SK-N-SH (cell line): ENCODE measurements at regions not wholly inside any gene's neighbourhood (a gene's known extent, or its start where the extent isn't known, plus 50 kb on each side); places are given as distances from the start of the nearest gene placed in this dataset.
"Not testable (repeated sequence)": the region's sequence is repeated elsewhere in the genome, so short reads cannot be mapped to it uniquely, and the experiment has no call there.

Source experiments
- CTCF ChIA-PET: fragments of 300-600, 350-600 bp; formaldehyde crosslinking; extraction: SDS; loops from one replicate; lab custom pipeline; 2021; lab: Yijun Ruan, JAX
- POLR2A ChIA-PET: fragments of 350-600 bp; sonication (Branson Sonifier 250); formaldehyde crosslinking; extraction: SDS; loops from one replicate; lab custom pipeline; 2020; ENCODE audit warnings: antibody characterized with exemption, inconsistent platforms; lab: Yijun Ruan, JAX
- DNase-seq: peaks from one replicate; pipeline ENCODE4 v3.0.0; 2012
- H2AFZ ChIP-seq: fragments of 200-600 bp; sonication (generic); 2 replicates; pipeline ENCODE4 v1.8.1; 2016; ENCODE audit warnings: antibody characterized with exemption, mild to moderate bottlenecking, low read depth
- H3F3A ChIP-seq: fragments of 200-600 bp; sonication (generic); replicated peaks from 2 replicates; pipeline ENCODE3; 2016; ENCODE audit warnings: antibody characterized with exemption, mild to moderate bottlenecking; ENCODE audit not compliant: insufficient read depth
- H3K27ac ChIP-seq, 2 experiments: fragments of 200-500 bp in 1 of 2; fragments of 200-600 bp in 1 of 2; sonication (Bioruptor generic) in 1 of 2; sonication (generic), shearing (Covaris generic) in 1 of 2; 2 replicates each; pipeline versions ENCODE4 v1.5.1 to v1.6.1; 2014 to 2016; ENCODE audit warnings: low read depth in 2 of 2, inconsistent platforms in 1 of 2, low read length in 1 of 2, mild to moderate bottlenecking in 1 of 2, mixed read lengths in 1 of 2
- H3K27me3 ChIP-seq: fragments of 200-600 bp; sonication (generic), shearing (Covaris generic); 2 replicates; pipeline ENCODE4 v1.6.1; 2016; ENCODE audit warnings: mixed run types; ENCODE audit not compliant: insufficient read depth
- H3K36me3 ChIP-seq, 2 experiments: fragments of 200-500 bp in 1 of 2; fragments of 200-600 bp in 1 of 2; sonication (Bioruptor generic) in 1 of 2; sonication (generic) in 1 of 2; replicated peaks in 1 of 2; 2 replicates each; pipeline versions ENCODE3 to v1.5.1; 2014 to 2016; ENCODE audit warnings: low read length in 1 of 2, mild to moderate bottlenecking in 1 of 2; ENCODE audit not compliant: insufficient read depth in 2 of 2, control insufficient read depth in 1 of 2
- H3K4me1 ChIP-seq, 2 experiments: fragments of 200-500 bp in 1 of 2; fragments of 200-600 bp in 1 of 2; sonication (Bioruptor generic) in 1 of 2; sonication (generic), shearing (Covaris generic) in 1 of 2; 2 replicates each; pipeline versions ENCODE4 v1.5.1 to v1.6.1; 2014 to 2016; ENCODE audit warnings: low read depth in 1 of 2, low read length in 1 of 2, mixed run types in 1 of 2; ENCODE audit not compliant: insufficient read depth in 2 of 2, control insufficient read depth in 1 of 2
- H3K4me2 ChIP-seq: fragments of 200-600 bp; sonication (generic), shearing (Covaris generic); 2 replicates; pipeline ENCODE4 v1.6.1; 2017; ENCODE audit warnings: mixed run types
- H3K4me3 ChIP-seq, 2 experiments: fragments of 200-500 bp in 1 of 2; fragments of 200-600 bp in 1 of 2; sonication (Bioruptor generic) in 1 of 2; sonication (generic), shearing (Covaris generic) in 1 of 2; 2 replicates each; pipeline versions ENCODE4 v1.5.1 to v1.8.1; 2014 to 2016; ENCODE audit warnings: low read depth in 2 of 2, inconsistent platforms in 1 of 2, low read length in 1 of 2, mild to moderate bottlenecking in 1 of 2, mixed read lengths in 1 of 2, moderate library complexity in 1 of 2
- H3K79me2 ChIP-seq: fragments of 200-600 bp; sonication (generic); 2 replicates; pipeline ENCODE4 v1.8.1; 2017; ENCODE audit warnings: mild to moderate bottlenecking; ENCODE audit not compliant: insufficient read depth
- H3K9ac ChIP-seq: fragments of 200-600 bp; sonication (generic); 2 replicates; pipeline ENCODE4 v1.6.1; 2017; ENCODE audit warnings: mixed run types
- H3K9me2 ChIP-seq: fragments of 200-600 bp; sonication (generic); 2 replicates; pipeline ENCODE4 v1.6.1; 2017; ENCODE audit warnings: mixed run types
- H3K9me3 ChIP-seq: fragments of 200-600 bp; sonication (generic); 2 replicates; pipeline ENCODE4 v1.6.1; 2017; ENCODE audit warnings: mixed run types, mild to moderate bottlenecking, moderate library complexity
- H4K20me1 ChIP-seq: fragments of 200-600 bp; sonication (generic); 2 replicates; pipeline ENCODE4 v1.6.1; 2017; ENCODE audit warnings: mild to moderate bottlenecking, mixed run types; ENCODE audit not compliant: insufficient read depth
- CHD2 ChIP-seq: fragments of 150-350 bp; IDR thresholded peaks from 2 replicates; pipeline ENCODE4 v1.6.1; 2018; ENCODE audit warnings: low read length; ENCODE audit not compliant: partially characterized antibody
- EP300 ChIP-seq, 2 experiments: IDR thresholded peaks; 2 replicates each; pipeline versions ENCODE4 v1.4.0 to v1.6.1; 2012; ENCODE audit warnings: borderline replicate concordance in 1 of 2, low read depth in 1 of 2, low read length in 1 of 2
- EZH2phosphoT487 ChIP-seq: fragments of 200-600 bp; sonication (generic); IDR thresholded peaks from 2 replicates; pipeline ENCODE4 v1.6.1; 2017; ENCODE audit warnings: low read depth, mixed run types, mild to moderate bottlenecking, antibody characterized with exemption, moderate library complexity, borderline replicate concordance
- FOXJ3 ChIP-seq: sonication (generic); formaldehyde crosslinking; IDR thresholded peaks from 2 replicates; pipeline ENCODE4 v1.5.1; 2020; ENCODE audit warnings: mild to moderate bottlenecking, missing genetic modification reagents
- GABPA ChIP-seq: IDR thresholded peaks from 2 replicates; pipeline ENCODE4 v1.4.0; 2012; ENCODE audit warnings: low read depth, mild to moderate bottlenecking
- GATA2 ChIP-seq: sonication (generic); formaldehyde crosslinking; IDR thresholded peaks from 2 replicates; pipeline ENCODE4 v1.5.0; 2020; ENCODE audit warnings: mild to moderate bottlenecking, missing genetic modification reagents
- IRF3 ChIP-seq: fragments of 150-350 bp; IDR thresholded peaks from 2 replicates; pipeline ENCODE4 v1.6.1; 2016; ENCODE audit warnings: mild to moderate bottlenecking, low read depth, low read length
- JUND ChIP-seq: IDR thresholded peaks from 2 replicates; pipeline ENCODE4 v1.4.0; 2012
- MEF2A ChIP-seq: IDR thresholded peaks from 2 replicates; pipeline ENCODE4 v1.4.0; 2012; ENCODE audit warnings: low read depth, borderline replicate concordance
- MXI1 ChIP-seq: IDR thresholded peaks from 2 replicates; pipeline ENCODE4 v1.6.1; 2012; ENCODE audit warnings: mild to moderate bottlenecking, low read depth, low read length, improper control_type of control experiment
- POLR2AphosphoS5 ChIP-seq: IDR thresholded peaks from 2 replicates; pipeline ENCODE4 v1.6.1; 2012; ENCODE audit warnings: low read depth, low read length
- RAD21 ChIP-seq: IDR thresholded peaks from 2 replicates; pipeline ENCODE4 v1.6.1; 2012; ENCODE audit warnings: mild to moderate bottlenecking, low read length
- SIN3A ChIP-seq: IDR thresholded peaks from 2 replicates; pipeline ENCODE4 v1.6.1; 2012; ENCODE audit warnings: low read depth, mild to moderate bottlenecking, low read length, moderate library complexity, borderline replicate concordance
- TAF1 ChIP-seq: IDR thresholded peaks from 2 replicates; pipeline ENCODE4 v1.6.1; 2012; ENCODE audit warnings: low read depth, mild to moderate bottlenecking, low read length, moderate library complexity, borderline replicate concordance
- TCF12 ChIP-seq: IDR thresholded peaks from 2 replicates; pipeline ENCODE4 v1.4.0; 2012
- USF2 ChIP-seq: fragments of 150-350 bp; IDR thresholded peaks from 2 replicates; pipeline ENCODE4 v1.6.1; 2017; ENCODE audit warnings: antibody characterized with exemption, low read length, low read depth, borderline replicate concordance
- YY1 ChIP-seq: IDR thresholded peaks from 2 replicates; pipeline ENCODE4 v1.4.0; 2012; ENCODE audit warnings: low read depth, mild to moderate bottlenecking
- WGBS: methylation state at CpG from one replicate; pipeline ENCODE4 v1.1.6; 2017; ENCODE audit warnings: low lambda C conversion rate; 5-methylcytosine and 5-hydroxymethylcytosine counted together
- TF ChIP-seq, protein P1 (sequence below): IDR thresholded peaks from 2 replicates; pipeline ENCODE4 v1.6.1; 2012; ENCODE audit warnings: mild to moderate bottlenecking, low read depth, low read length, moderate library complexity

DNA sequence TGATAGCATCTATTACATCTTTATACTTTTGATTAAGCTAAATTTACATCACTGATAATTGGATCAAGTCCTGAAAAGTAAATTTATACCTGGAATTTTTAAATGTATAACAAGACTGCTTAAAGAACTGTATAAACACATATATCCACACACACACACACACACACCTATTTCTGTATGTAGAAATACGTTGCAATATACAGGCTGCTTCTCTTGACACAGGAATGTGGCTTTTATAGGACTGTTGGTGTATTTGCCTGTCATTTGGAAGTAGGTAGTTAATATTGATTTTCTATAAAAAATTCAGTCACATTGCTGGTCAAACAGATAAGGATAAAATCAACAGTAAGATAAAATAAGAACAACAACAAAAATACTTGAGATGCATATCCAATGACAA, 708.5 kb upstream of the RAG2 start (continued):
- TF ChIP-seq EZH2phosphoT487, result no peak
- no peak for TF ChIP-seq POLR2AphosphoS5
- no peak for TF ChIP-seq JUND
- TF ChIP-seq GABPA, result no peak

DNA sequence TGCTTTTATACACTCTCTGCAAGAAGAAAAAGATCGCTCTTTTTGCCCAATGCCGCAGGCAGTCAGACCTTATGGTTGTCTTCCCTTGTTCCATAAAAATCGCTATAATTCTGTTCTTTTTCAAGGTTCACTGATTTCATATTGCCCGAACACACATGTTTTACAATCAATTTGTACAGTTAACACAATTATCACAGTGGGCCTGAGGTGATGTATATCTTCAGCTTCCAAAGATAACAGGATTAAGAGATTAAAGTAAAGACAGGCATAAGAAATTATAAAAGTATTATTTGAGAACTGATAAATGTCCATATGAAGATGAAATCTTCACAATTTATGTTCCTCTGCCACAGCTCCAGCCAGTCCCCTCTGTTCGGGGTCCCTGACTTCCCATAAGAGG, 703.4 kb upstream of the RAG2 start:
- DNase-seq, result peak; percentile 0
- POLR2A ChIA-PET, CTCF ChIA-PET: not testable (repeated sequence)

GRCh38 chr11:37298173-37298572, 700.1 kb upstream of the RAG2 start:
- WGBS, result 8% methylated on average over 2 of the region's 2 CpGs
- CTCF ChIA-PET, result no interaction called here
- H3K4me1 ChIP-seq, result no peaks in the 10 kb centered on the region
- no peak overlapping the region for H3K4me2 ChIP-seq
- H3K9ac ChIP-seq, result no peak overlapping the region
- H3F3A ChIP-seq, result no peaks in the 10 kb centered on the region
- DNase-seq, result no peak
- H4K20me1 ChIP-seq, result no peaks in the 10 kb centered on the region
- no peaks in the 10 kb centered on the region for H3K79me2 ChIP-seq
- H3K27me3 ChIP-seq, result no peaks in the 10 kb centered on the region
- no peaks in the 10 kb centered on the region for H3K36me3 ChIP-seq
- TF ChIP-seq USF2, result no peak
- no peak for TF ChIP-seq IRF3
- no peak for TF ChIP-seq GABPA
- TF ChIP-seq MEF2A, result no peak
- TF ChIP-seq, protein P1, sequence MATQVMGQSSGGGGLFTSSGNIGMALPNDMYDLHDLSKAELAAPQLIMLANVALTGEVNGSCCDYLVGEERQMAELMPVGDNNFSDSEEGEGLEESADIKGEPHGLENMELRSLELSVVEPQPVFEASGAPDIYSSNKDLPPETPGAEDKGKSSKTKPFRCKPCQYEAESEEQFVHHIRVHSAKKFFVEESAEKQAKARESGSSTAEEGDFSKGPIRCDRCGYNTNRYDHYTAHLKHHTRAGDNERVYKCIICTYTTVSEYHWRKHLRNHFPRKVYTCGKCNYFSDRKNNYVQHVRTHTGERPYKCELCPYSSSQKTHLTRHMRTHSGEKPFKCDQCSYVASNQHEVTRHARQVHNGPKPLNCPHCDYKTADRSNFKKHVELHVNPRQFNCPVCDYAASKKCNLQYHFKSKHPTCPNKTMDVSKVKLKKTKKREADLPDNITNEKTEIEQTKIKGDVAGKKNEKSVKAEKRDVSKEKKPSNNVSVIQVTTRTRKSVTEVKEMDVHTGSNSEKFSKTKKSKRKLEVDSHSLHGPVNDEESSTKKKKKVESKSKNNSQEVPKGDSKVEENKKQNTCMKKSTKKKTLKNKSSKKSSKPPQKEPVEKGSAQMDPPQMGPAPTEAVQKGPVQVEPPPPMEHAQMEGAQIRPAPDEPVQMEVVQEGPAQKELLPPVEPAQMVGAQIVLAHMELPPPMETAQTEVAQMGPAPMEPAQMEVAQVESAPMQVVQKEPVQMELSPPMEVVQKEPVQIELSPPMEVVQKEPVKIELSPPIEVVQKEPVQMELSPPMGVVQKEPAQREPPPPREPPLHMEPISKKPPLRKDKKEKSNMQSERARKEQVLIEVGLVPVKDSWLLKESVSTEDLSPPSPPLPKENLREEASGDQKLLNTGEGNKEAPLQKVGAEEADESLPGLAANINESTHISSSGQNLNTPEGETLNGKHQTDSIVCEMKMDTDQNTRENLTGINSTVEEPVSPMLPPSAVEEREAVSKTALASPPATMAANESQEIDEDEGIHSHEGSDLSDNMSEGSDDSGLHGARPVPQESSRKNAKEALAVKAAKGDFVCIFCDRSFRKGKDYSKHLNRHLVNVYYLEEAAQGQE, result no peak
- no peak for TF ChIP-seq TAF1
- no peak for TF ChIP-seq TCF12
- no peak for TF ChIP-seq FOXJ3
- TF ChIP-seq YY1, result no peak
- no peak for TF ChIP-seq MXI1
- TF ChIP-seq EZH2phosphoT487, result no peak
- no peak for TF ChIP-seq RAD21
- no peak for TF ChIP-seq EP300 (IDR thresholded peaks at IDR 0.05; ENCODE audit: borderline replicate concordance in 1 of 2, low read depth in 1 of 2, low read length in 1 of 2)
- no peak for TF ChIP-seq SIN3A
- TF ChIP-seq JUND, result no peak
- no peak overlapping the region for H2AFZ ChIP-seq
- no peak overlapping the region for H3K4me3 ChIP-seq
- H3K9me3 ChIP-seq, result 0 out of 2 replicates have a peak, but pooled peaks cover 3% of the 10 kb centered on the region
- POLR2A ChIA-PET, result no interaction called here
- no peaks in the 10 kb centered on the region for H3K9me2 ChIP-seq
- no peak overlapping the region for H3K27ac ChIP-seq

More for the DNA sequence above, 703.4 kb upstream of the RAG2 start:
- H3K9me2 ChIP-seq, H4K20me1 ChIP-seq, H3K36me3 ChIP-seq, H3F3A ChIP-seq, H3K9me3 ChIP-seq, H3K27ac ChIP-seq, H3K4me3 ChIP-seq, H3K27me3 ChIP-seq, H2AFZ ChIP-seq, H3K79me2 ChIP-seq, H3K4me2 ChIP-seq, H3K4me1 ChIP-seq, H3K9ac ChIP-seq: not testable (repeated sequence)
- TF ChIP-seq CHD2 (peak; percentile 38), EP300 (IDR thresholded peaks at IDR 0.05; ENCODE audit: borderline replicate concordance in 1 of 2, low read depth in 1 of 2, low read length in 1 of 2) (peak in 1 of 2 experiments; percentile 67; a peak in 1 of 4 replicates), GATA2 (peak; percentile 63; the same call in 1 of the 2 replicates)
- 9% methylated on average over 5 of the region's 5 CpGs for WGBS
